Stimulated activated CD8-positive, alpha-beta memory T cell treated with anti-CD3 and anti-CD28 coated beads, Interleukin-12 subunit alpha, Interleukin-12 subunit beta, amount 100 ng/mL, for 24 hours (primary cell): ENCODE measurements at regions not wholly inside any gene's neighbourhood (a gene's known extent, or its start where the extent isn't known, plus 50 kb on each side); places are given as distances from the start of the nearest gene placed in this dataset.

Experiments
- DNase-seq: peaks from one replicate; pipeline ENCODE4 v3.0.0-alpha.2; 2020; ENCODE audit errors: extremely low read depth

DNA sequence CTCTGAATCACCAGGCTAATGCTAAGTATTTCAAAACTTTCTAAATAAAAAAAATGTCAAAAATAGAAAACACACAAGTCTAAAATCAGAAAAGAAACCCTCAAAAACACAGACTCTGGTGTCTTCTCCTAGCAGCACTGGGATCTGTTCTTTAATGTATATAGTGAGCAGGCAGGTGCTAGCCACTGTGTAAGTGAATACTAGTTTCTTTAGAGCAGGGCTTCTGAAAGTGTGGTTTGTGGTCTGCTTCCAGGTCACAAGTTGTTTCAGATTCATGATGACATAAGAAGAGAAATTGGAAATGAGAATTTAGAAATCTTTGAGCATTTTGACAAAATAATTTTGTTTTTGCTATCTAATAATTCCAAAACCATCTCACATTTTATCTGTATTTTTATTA, 763.1 kb downstream of the USP25 start:
- DNase-seq, result no peak

GRCh38 chr21:16496609-16497008, 766.8 kb downstream of the USP25 start:
- no peak for DNase-seq

DNA sequence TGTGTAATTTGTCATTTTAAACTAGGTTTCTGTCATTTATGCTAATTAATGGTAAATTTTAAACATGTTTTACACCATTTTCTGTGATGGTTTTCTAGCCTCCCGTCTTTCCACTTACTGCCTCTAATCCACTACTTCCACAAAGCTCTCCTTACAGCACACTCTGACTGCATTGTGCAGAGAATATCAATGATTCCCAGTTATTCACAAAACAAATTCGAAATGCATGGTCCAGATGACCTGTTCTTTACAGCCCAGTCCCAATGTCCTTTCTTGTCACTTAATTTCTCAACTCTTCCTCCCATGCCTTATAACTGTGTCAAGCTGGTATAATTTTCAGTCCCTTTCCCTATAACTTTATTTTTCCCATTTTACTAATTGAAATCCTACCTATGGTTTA, 770.5 kb downstream of the USP25 start:
- no peak for DNase-seq

- DNase-seq, result no peak
These were observed 772.5 kb downstream of the USP25 start for GRCh38 chr21:16502273-16502672.

GRCh38 chr21:16502897-16503296, 773.1 kb downstream of the USP25 start:
- no peak for DNase-seq

DNA sequence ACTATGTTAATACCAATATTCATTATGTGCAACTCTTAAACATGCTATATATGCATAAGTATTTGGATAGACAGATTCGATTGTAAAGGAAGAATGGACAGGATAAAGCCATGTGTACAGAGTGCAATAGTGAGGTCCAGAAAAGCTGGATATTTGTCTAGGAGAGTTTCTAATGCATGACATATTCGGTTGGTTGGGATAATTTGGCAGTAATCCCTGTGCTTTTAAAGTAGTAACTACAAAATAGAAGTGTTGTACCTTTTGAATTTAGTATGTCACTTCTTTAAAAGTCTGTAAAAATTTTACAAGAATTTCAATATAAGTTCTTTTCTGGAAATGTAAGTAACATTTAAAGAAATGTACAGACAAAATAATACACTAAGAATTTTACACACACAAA, 774.5 kb downstream of the USP25 start:
- no peak for DNase-seq

DNA sequence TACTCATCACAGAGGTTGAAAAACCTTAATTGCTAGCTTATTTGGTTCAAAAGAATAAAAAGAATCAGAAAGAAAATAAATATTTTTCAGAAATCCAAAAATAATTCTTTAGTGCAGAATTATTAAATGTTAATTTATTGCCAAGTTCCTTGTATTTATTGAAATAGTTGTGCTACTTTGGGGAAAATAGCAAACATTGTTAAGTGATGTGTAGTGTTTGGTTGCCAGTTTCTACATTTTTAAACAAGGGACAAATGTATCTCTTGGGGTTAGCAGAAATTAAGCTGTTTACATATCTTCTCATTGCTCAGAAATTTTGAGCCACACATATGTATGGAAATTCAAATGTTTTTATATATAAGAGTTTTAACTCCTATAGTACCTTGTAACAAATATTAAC, 775.0 kb downstream of the USP25 start:
- no peak for DNase-seq

DNA sequence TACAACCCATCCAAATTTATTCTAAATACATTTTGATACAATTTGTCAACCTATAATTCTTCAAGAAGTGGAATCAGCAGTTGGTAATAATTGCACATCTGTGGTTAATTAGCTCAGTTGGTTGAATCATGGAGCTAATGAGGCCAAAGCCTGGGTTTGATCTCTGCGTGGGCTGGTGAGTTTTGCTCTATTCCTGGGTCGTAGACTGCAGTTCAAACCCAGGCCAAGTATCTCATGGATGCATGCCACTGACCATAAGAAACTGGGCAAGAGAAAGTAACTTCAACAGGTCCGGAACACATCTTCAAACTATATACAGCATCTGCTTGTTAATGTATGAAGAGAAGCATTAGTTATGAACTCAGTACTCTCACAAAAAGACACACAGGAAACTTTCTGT, 779.7 kb downstream of the USP25 start:
- no peak for DNase-seq

- no peak for DNase-seq
These were observed 784.5 kb downstream of the USP25 start for GRCh38 chr21:16514316-16514715.

DNA sequence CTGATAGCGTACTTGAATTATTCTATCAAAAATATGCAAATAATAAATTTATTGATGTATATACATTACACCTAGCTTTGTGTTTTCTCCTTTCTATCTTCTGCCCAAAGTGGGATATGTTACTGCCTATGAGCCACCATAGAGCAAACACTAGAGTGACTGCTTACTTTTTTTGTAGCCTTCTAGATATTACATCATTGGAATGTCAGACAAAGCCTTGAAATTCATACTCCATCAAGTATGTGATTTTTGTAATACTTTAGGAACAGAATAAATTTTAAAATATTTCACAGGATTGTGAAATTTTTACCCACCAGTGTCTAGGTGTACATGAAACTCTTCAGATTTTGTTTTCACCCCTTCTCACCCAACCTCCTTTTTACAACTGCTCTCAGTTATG, 787.6 kb downstream of the USP25 start:
- DNase-seq, result no peak

DNA sequence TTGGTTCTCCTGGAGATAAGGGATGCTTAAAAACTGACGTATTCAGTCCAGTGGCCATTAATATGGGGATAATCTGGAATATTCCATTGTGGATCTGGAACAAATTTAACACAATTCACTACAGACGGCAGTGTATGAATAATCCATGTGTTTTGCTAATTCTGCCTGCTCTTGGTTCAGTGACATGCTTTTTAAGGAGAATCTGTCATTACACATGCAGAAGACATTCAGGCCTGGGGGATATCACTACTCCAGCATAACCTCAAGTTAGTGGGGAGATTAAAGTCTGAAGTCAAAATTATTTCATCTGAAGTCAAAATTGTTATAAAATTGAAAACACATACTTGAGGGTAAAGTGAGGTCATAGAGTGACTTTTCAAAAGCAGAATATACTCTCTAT, 789.3 kb downstream of the USP25 start:
- no peak for DNase-seq

- no peak for DNase-seq
These were observed 789.9 kb downstream of the USP25 start for GRCh38 chr21:16519644-16520043.

DNA sequence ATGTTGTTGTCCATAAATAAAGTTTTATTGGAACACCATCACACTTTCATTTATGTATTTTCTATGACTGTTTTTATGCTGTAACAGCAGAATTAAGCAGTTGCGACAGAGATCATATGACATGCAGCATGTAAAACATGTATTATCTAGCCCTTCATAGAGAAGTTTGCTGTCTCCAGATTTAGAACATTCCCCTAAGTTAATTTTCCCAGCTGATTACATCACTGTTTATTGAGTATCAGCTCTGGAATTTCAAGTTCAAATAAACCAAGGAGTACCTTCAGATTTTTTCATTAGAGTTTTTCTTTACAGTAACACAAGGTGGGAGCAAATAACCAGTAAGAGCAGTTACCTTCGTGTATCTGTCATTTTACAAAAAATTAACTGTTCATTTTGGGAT, 792.8 kb downstream of the USP25 start:
- no peak for DNase-seq

- DNase-seq, result no peak
These were observed 800.9 kb downstream of the USP25 start for GRCh38 chr21:16530656-16531055.

DNA sequence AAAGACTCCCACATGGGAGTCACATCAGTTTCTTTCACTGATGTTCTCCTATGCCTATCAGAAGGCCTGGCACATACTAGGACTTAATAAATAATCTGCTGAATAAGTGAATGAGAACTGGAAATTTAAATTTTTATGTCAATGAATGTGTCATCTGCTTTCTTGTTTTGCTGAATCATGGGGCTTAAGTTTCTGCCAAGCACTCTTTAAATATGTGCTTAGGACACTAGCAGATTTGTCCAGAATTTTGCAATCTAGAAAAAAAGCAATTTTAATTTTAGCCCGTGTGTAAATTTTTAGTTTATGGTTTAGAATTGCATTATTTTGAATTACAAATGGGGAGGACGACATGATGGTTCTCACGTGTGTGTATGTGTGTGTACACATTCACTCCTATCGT, 803.1 kb downstream of the USP25 start:
- no peak for DNase-seq

GRCh38 chr21:16533692-16534407, 804.1 kb downstream of the USP25 start:
- DNase-seq, result no peak

DNA sequence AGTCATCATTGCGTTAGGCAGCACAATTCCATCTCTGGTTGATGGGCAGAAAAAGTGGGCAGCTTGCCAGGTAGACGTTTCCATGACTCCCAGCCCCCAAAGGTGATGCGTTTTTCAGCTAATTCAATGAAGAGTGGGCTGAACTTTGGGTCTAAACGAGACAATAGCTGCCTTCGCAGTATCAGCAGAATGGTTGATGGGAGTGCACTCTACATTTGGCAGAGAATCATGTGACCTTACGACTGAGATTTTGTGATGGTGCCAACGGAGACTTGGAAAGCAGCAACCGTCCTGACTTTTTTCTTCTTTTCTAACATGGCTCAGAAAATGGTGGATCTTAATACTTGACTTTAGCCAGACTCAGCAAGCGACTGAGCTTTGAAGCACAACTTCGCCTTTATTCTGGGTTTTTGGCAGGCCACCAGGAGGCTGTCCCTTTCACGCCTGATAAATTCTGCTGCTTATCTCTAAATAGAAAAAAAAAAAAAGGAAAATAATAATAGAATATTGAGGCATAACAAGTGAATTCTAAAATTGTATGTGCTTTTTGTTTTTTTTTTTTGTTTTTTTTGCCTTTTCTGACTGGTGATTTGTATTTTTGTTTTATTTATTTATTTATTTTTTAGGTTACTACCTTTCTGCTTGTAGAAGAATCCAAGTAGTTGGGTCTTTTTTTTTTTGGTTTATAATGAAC, 804.8 kb downstream of the USP25 start:
- DNase-seq, result no peak

DNA sequence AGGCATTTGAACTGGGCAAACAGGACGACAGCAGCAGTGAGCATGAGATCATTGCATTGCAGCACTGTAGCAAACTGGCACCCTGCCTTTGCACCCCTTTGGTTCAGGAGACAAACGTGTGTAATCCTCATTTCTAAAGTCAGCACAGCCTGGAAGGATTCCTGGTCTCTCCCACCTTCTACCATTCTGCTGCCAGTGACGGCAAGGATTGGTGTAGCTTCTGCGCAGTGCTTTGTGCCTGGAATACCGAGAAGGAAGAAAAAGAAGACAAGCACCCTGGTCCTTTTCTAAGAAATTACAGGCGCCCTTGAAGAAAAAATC, 805.3 kb downstream of the USP25 start:
- DNase-seq, result no peak

DNA sequence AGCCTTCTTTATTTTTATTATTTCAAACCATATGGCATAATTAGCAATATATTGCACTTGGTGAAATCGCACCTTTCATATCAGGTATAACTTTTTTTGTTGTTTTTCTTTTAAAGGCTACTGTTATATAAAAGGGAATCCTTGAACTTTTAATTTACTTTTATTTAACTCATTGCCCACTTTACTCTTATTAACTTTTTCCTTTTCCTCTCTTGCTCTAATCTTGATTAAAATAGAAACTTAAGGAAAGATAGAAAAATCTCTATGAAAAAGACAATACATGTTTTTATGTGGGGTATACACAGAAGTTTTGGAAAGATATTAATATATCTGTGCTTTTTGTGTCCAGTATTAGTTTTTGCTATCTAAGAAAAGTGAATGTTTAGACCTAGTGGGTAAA, 805.8 kb downstream of the USP25 start:
- no peak for DNase-seq

GRCh38 chr21:16536140-16536539, 806.4 kb downstream of the USP25 start:
- DNase-seq, result no peak

DNA sequence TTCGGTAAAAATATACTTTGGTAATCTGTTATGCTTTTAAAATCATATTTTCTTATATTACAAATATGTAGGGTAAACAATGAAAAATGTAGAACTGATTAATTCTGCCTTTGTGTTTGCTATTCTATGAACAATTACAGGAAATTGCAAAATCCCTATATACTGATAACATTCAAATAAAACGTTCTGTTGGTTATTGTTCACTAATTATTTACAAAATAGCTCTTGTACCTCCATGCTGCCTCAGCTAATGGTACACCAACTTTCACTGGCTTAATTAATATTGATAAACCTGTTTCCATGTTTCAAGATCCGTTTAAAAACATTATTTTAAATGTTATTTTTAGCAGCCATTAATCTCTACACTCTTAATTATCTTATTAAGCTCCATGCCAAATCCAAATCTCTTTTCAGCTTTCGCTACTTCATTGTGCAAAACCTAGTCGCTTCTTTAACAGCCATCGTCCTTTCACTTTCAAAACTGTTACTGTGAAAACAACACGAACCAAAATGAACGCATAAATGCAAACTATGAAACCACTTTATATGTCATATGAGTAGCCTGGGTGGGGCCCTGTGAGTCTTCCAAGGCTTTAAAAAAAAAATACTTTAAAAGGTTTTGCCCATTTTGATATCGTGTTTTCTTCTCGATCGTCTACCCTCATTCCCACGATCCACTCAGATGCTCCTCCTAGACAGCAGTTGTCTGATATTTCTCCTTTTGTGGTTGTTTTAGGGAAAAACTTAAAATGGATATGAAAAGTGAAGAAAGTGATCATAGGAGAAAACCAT, 807.1 kb downstream of the USP25 start:
- no peak for DNase-seq

DNA sequence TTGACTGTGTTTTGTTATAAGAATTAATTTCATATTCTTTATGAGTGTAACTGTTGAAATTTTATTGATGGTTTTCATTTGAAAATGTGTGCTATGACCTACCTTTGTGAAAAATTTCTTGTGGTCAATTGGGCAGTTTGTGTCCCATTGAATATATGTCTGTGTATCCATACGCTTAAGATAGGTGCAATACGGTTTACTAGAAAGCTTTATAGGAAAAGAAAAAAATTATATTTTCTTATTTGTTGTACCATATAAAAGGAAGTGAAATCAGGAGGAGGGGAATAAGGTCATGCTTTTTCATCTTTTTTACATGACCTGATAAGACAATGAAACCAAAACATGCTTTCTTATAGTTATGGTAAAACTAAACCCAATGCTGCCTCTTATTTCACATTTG, 807.7 kb downstream of the USP25 start:
- DNase-seq, result no peak

DNA sequence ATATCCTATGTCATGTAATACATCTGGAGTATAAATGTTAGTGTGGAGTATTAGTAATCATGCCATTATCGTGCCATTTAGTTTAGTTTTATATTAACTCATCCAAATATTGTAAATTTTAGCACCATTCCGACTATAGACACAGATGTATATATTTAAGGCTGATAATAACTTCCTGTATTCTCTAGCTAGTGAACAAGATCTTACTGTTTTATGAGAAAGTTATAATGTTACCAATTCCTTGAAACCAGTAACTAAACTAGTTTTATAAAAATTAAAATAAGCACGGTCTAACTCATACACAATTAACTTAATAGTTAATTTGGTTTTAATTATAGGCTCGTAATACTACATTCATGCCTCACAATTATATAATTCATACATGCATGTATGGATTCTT, 808.6 kb downstream of the USP25 start:
- DNase-seq, result no peak
